A673 (cell line): ENCODE measurements at regions not wholly inside any gene's neighbourhood (a gene's known extent, or its start where the extent isn't known, plus 50 kb on each side); places are given as distances from the start of the nearest gene placed in this dataset.

ENCODE experiments used
- CTCF ChIP-seq: fragments of 300-800, 200-600 bp; sonication (generic); conservative IDR thresholded peaks from 2 replicates; pipeline ENCODE4 v1.5.1; 2017; ENCODE audit warnings: low read depth, mild to moderate bottlenecking, antibody characterized with exemption, low read length, moderate library complexity, mixed read lengths
- EZH2 ChIP-seq: fragments of 200-600 bp; sonication (generic); IDR thresholded peaks from 2 replicates; pipeline ENCODE4 v1.6.1; 2017; ENCODE audit warnings: borderline replicate concordance, low read depth, mild to moderate bottlenecking, mixed read lengths, antibody characterized with exemption, low read length; ENCODE audit not compliant: poor library complexity, severe bottlenecking

GRCh38 chr11:131002145-131002544 lies 85.9 kb upstream of the SNX19 start:
- TF ChIP-seq CTCF (no peak), EZH2 (no peak)
